GM13976 (cell line): ENCODE measurements at regions not wholly inside any gene's neighbourhood (a gene's known extent, or its start where the extent isn't known, plus 50 kb on each side); places are given as distances from the start of the nearest gene placed in this dataset.

Experiments
- DNase-seq: peaks from one replicate; pipeline ENCODE4 v3.0.0; 2012; ENCODE audit warnings: low spot score
- CTCF ChIP-seq: IDR thresholded peaks from 2 replicates; pipeline ENCODE4 v1.5.1; 2012; ENCODE audit warnings: borderline replicate concordance, mild to moderate bottlenecking; ENCODE audit not compliant: insufficient read depth; ENCODE audit errors: extremely low read depth, missing control alignments, control extremely low read depth
- in situ Hi-C: fragments of 300-500 bp; cut with MboI; formaldehyde crosslinking; loops from one replicate; pipeline ENCODE4 v1.12.0; 2022; ENCODE audit warnings: low sequenced_read_pairs, mixed read lengths, inconsistent platforms; ENCODE audit not compliant: unreplicated experiment

DNA sequence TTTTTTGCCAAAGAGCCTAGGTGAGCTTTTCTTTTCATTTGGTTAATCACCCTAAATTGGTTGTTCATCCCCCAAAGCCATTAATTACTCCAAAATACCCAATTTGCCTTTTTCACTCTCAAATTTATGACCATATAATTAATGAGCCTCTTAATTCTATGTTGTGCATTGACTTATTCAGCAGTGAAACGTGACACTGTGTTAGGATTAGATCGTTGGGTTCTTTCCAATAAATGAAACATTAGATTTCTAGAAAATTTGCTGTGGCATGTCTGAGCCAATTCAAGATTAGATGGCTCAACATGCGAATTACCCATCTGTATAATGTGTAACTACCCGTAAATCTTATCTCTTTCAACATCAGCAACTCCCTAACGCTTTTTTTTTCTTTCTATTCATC, 273.4 kb downstream of the BMP4 start:
- no peak for TF ChIP-seq CTCF
- in situ Hi-C loops: no loop called here
- DNase-seq: no peak

DNA sequence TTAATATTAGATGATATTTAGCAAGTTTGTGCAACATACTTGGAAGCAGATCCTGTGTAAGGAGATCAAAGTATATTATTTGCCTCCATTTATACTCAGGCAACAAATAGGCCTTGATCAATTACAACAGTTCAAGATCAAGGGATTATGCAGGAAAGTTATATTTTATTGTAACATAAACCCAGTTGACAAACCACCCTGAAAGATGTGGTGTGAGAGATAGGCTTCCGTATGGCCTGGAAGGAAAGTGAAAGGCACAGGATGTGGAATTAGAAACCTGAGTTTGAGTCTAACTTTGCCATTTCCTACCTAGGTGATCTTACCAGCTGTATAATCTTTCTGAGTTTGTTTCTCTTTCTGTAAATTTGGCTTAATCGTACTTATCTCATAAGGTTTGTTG, 284.1 kb downstream of the BMP4 start:
- in situ Hi-C loops: no loop called here
- DNase-seq: no peak
- no peak for TF ChIP-seq CTCF

GRCh38 chr14:53670701-53671100, 285.9 kb downstream of the BMP4 start:
- in situ Hi-C loops: no loop called here
- TF ChIP-seq CTCF: no peak
- no peak for DNase-seq

DNA sequence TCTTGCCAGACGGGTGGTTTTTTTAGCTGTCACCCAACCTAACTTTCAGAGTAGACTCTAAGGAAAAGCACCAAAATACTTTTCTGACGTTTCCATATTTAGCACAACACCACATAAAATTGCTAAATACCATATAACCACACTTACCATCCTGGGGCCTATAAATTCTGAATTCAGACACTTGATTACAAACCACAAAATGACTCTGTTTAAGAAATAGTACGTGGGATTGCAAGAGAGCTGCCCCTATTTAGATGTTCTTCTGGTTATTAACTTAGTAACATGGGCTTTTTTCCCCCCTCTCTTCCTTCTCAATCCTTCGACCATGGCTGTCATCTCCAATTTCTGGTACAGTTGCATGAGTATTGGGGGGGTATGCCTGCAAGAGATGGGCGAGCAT, 287.7 kb downstream of the BMP4 start:
- in situ Hi-C loops: no loop called here
- no peak for DNase-seq
- TF ChIP-seq CTCF: no peak

DNA sequence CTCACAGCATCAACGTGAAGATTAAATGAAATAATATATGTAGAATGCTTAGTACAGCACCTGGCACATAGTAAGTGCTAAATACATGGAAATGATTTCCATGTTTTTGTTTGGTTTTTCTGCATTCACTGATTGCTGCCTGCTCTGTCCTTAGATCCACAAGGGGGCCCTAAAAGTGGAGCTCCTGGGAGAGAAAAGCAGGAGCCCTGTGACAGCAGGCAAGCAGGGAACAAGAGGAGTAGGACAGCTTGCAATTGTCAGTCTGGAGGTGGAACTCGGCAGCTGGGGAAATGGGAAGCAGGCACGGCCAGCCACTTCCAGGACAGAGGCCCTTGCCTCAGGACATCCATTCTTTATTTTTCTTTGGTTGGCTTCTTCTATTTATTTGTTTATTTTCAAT, 292.9 kb downstream of the BMP4 start:
- in situ Hi-C loops: no loop called here
- TF ChIP-seq CTCF: no peak
- no peak for DNase-seq

- DNase-seq: peak; percentile 22
- in situ Hi-C loops: no loop called here
- TF ChIP-seq CTCF: no peak
Observed at GRCh38 chr14:53655080-53655785, 301.4 kb downstream of the BMP4 start.
